Breast epithelium (tissue), 4 donors: ENCODE measurements at regions not wholly inside any gene's neighbourhood (a gene's known extent, or its start where the extent isn't known, plus 50 kb on each side); places are given as distances from the start of the nearest gene placed in this dataset.

Experiments used
- DNase-seq, 2 donors: peaks; one replicate each; pipeline ENCODE4 v3.0.0-alpha.2; 2019; ENCODE audit warnings: low spot score in 2 of 2
- H3K27ac ChIP-seq, 2 donors: fragments of 200-600 bp; sonication (generic) in 1 of 2; one replicate each; pipeline ENCODE4 v1.5.1; 2016 to 2019; ENCODE audit warnings: mild to moderate bottlenecking in 1 of 2
- H3K27me3 ChIP-seq, 2 donors: fragments of 200-600 bp; sonication (generic) in 1 of 2; one replicate each; pipeline versions ENCODE4 v1.5.1 to v1.6.0; 2017 to 2019; ENCODE audit warnings: control low read depth in 1 of 2, mild to moderate bottlenecking in 1 of 2
- H3K36me3 ChIP-seq: fragments of 200-600 bp; one replicate; pipeline ENCODE4 v1.5.1; 2019
- H3K4me1 ChIP-seq, 2 donors: fragments of 200-600 bp; sonication (generic); one replicate each; pipeline ENCODE4 v1.5.1; 2016 to 2019; ENCODE audit warnings: control low read depth in 1 of 2
- H3K4me3 ChIP-seq, 3 donors: fragments of 200-600 bp; sonication (generic); 1 replicate in 2 of 3; 2 replicates in 1 of 3; pipeline ENCODE4 v1.5.1; 2016 to 2019; ENCODE audit warnings: mild to moderate bottlenecking in 3 of 3, moderate library complexity in 2 of 3
- H3K9me3 ChIP-seq, 2 donors: fragments of 200-600 bp; sonication (generic) in 1 of 2; one replicate each; pipeline ENCODE4 v1.5.1; 2016 to 2019; ENCODE audit warnings: control low read depth in 1 of 2
- CTCF ChIP-seq, 3 donors: fragments of 450-650 bp; IDR thresholded peaks; one replicate each; pipeline ENCODE4 v1.5.1; 2016 to 2017; ENCODE audit warnings: antibody characterized with exemption in 3 of 3, mild to moderate bottlenecking in 3 of 3, moderate library complexity in 3 of 3
- POLR2A ChIP-seq: fragments of 450-650 bp; IDR thresholded peaks from one replicate; pipeline ENCODE4 v1.6.1; 2016; ENCODE audit warnings: antibody characterized with exemption, mild to moderate bottlenecking, moderate library complexity
- POLR2AphosphoS5 ChIP-seq, 3 donors: sonication (generic); formaldehyde crosslinking; IDR thresholded peaks; one replicate each; pipeline ENCODE4 v1.6.1; 2017; ENCODE audit warnings: antibody characterized with exemption in 3 of 3
- intact Hi-C: fragments of 100-400 bp; cut with DNase I; formaldehyde crosslinking; loops from one replicate; pipeline ENCODE4 v1.15.1; 2023; ENCODE audit warnings: low total_unique reads

GRCh38 chr16:76214856-76215255 is 62.3 kb upstream of the CNTNAP4 start:
- Histone ChIP-seq H3K4me3 (no peak overlapping the region), H3K9me3 (peaks cover 0 to 12% of the 10 kb centered on the region in 2 donors), H3K27ac (no peak overlapping the region), H3K4me1 (no peaks in the 10 kb centered on the region), H3K27me3 (no peaks in the 10 kb centered on the region), H3K36me3 (no peaks in the 10 kb centered on the region)
- no peak for DNase-seq
- intact Hi-C loops, result loop anchor here (10.0 kb wide), 1 partner anchor 710 kb away; no protein-coding TSS in a partner anchor
- TF ChIP-seq CTCF (IDR thresholded peaks at IDR 0.05) (no peak), POLR2AphosphoS5 (IDR thresholded peaks at IDR 0.05) (no peak), POLR2A (no peak)

DNA sequence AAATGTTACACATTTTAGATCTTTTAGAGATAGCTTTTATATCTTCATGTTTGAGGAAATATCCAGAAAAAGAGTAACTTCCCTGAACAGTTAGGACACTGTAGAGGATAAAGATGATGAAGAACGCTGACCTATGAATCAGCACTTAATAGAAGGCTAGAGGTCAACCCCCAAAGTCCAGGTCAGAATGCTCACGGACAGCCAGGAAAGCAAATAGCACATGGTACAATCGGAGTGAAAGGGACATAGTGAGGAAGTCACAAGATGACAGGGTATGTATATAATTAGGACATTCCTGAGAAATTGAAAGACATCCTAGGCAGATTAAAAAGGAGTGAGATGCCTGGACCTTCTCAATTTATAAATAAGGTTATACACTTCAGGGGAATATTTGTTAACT is 55.1 kb upstream of the CNTNAP4 start:
- no peak for DNase-seq
- no peaks in the 10 kb centered on the region for H3K4me1 ChIP-seq
- no peaks in the 10 kb centered on the region for H3K36me3 ChIP-seq
- intact Hi-C loops, result no loop called here
- H3K27me3 ChIP-seq, result no peaks in the 10 kb centered on the region
- H3K9me3 ChIP-seq, result no peaks in the 10 kb centered on the region
- TF ChIP-seq POLR2AphosphoS5 (IDR thresholded peaks at IDR 0.05), result no peak
- no peak for TF ChIP-seq CTCF (IDR thresholded peaks at IDR 0.05)
- no peak for TF ChIP-seq POLR2A
- no peak overlapping the region for H3K27ac ChIP-seq
- no peak overlapping the region for H3K4me3 ChIP-seq

- H3K4me1 ChIP-seq, result no peaks in the 10 kb centered on the region
- H3K27ac ChIP-seq, result no peak overlapping the region
- TF ChIP-seq POLR2A (no peak), POLR2AphosphoS5 (IDR thresholded peaks at IDR 0.05) (no peak), CTCF (IDR thresholded peaks at IDR 0.05) (no peak)
- no peaks in the 10 kb centered on the region for H3K27me3 ChIP-seq
- no peak for DNase-seq
- no peaks in the 10 kb centered on the region for H3K9me3 ChIP-seq
- intact Hi-C loops, result no loop called here
- no peaks in the 10 kb centered on the region for H3K36me3 ChIP-seq
- H3K4me3 ChIP-seq, result no peak overlapping the region
These were observed 54.3 kb upstream of the CNTNAP4 start for GRCh38 chr16:76222853-76223252.

- no peak overlapping the region for H3K4me3 ChIP-seq
- H3K4me1 ChIP-seq, result no peaks in the 10 kb centered on the region
- intact Hi-C loops, result no loop called here
- H3K27ac ChIP-seq, result no peak overlapping the region
- H3K27me3 ChIP-seq, result no peaks in the 10 kb centered on the region
- H3K9me3 ChIP-seq, result no peaks in the 10 kb centered on the region
- no peak for DNase-seq
- no peak for TF ChIP-seq POLR2AphosphoS5 (IDR thresholded peaks at IDR 0.05)
- no peak for TF ChIP-seq CTCF (IDR thresholded peaks at IDR 0.05)
- TF ChIP-seq POLR2A, result no peak
- no peaks in the 10 kb centered on the region for H3K36me3 ChIP-seq
These were observed 51.2 kb upstream of the CNTNAP4 start for GRCh38 chr16:76226011-76226410.

- no peak for DNase-seq
- H3K4me1 ChIP-seq, result no peaks in the 10 kb centered on the region
- intact Hi-C loops, result no loop called here
- no peak overlapping the region for H3K4me3 ChIP-seq
- no peak overlapping the region for H3K27ac ChIP-seq
- no peaks in the 10 kb centered on the region for H3K27me3 ChIP-seq
- H3K36me3 ChIP-seq, result no peaks in the 10 kb centered on the region
- no peaks in the 10 kb centered on the region for H3K9me3 ChIP-seq
- no peak for TF ChIP-seq CTCF (IDR thresholded peaks at IDR 0.05)
- no peak for TF ChIP-seq POLR2A
- TF ChIP-seq POLR2AphosphoS5 (IDR thresholded peaks at IDR 0.05), result no peak
These were observed 50.7 kb upstream of the CNTNAP4 start for GRCh38 chr16:76226481-76226880.
